H9 (cell line): ENCODE measurements at regions not wholly inside any gene's neighbourhood (a gene's known extent, or its start where the extent isn't known, plus 50 kb on each side); places are given as distances from the start of the nearest gene placed in this dataset.

Experiments
- DNase-seq: peaks from one replicate; pipeline ENCODE4 v3.0.0-alpha.2; 2017
- H2AFZ ChIP-seq: one replicate; pipeline ENCODE4 v1.6.1; 2013; ENCODE audit warnings: mild to moderate bottlenecking, low read length, control low read depth, moderate library complexity
- H2AK5ac ChIP-seq: 2 replicates; pipeline ENCODE4 v1.6.1; 2013; ENCODE audit warnings: low read length, control low read depth, mixed read lengths; ENCODE audit not compliant: insufficient read length
- H2BK120ac ChIP-seq: one replicate; pipeline ENCODE4 v1.6.1; 2013; ENCODE audit warnings: low read depth, mild to moderate bottlenecking, low read length, control low read depth, inconsistent platforms; ENCODE audit not compliant: poor library complexity, severe bottlenecking
- H2BK12ac ChIP-seq: 2 replicates; pipeline ENCODE4 v1.6.1; 2013; ENCODE audit warnings: low read length, control low read depth, mixed read lengths, low read depth; ENCODE audit not compliant: insufficient read length
- H2BK15ac ChIP-seq: 2 replicates; pipeline ENCODE4 v1.6.1; 2013; ENCODE audit warnings: low read depth, low read length, control low read depth
- H2BK20ac ChIP-seq: one replicate; pipeline ENCODE4 v1.6.1; 2013; ENCODE audit warnings: low read depth, mild to moderate bottlenecking, low read length, control low read depth, inconsistent platforms; ENCODE audit not compliant: poor library complexity, severe bottlenecking
- H2BK5ac ChIP-seq: 2 replicates; pipeline ENCODE4 v1.6.1; 2013; ENCODE audit warnings: low read length, control low read depth, mixed read lengths; ENCODE audit not compliant: insufficient read length
- H3K14ac ChIP-seq: 2 replicates; pipeline ENCODE4 v1.6.1; 2013; ENCODE audit warnings: low read length, control low read depth; ENCODE audit not compliant: insufficient read depth
- H3K18ac ChIP-seq: 2 replicates; pipeline ENCODE4 v1.6.1; 2013; ENCODE audit warnings: low read depth, mild to moderate bottlenecking, mixed read lengths, low read length, control low read depth; ENCODE audit not compliant: insufficient read length
- H3K23ac ChIP-seq: 2 replicates; pipeline ENCODE4 v1.6.1; 2013; ENCODE audit warnings: low read length, control low read depth, mixed read lengths, low read depth; ENCODE audit not compliant: insufficient read length
- H3K23me2 ChIP-seq: 2 replicates; pipeline ENCODE4 v1.6.1; 2013; ENCODE audit warnings: low read depth, mild to moderate bottlenecking, mixed read lengths, low read length, control low read depth; ENCODE audit not compliant: insufficient read length, poor library complexity, severe bottlenecking
- H3K27ac ChIP-seq: 2 replicates; pipeline ENCODE4 v1.5.1; 2013; ENCODE audit warnings: low read length, control low read depth, mixed read lengths, low read depth; ENCODE audit not compliant: insufficient read length
- H3K27me3 ChIP-seq: 2 replicates; pipeline ENCODE4 v1.6.1; 2013; ENCODE audit warnings: low read length, control low read depth, inconsistent platforms; ENCODE audit not compliant: insufficient read depth
- H3K4ac ChIP-seq: 2 replicates; pipeline ENCODE4 v1.6.1; 2013; ENCODE audit warnings: low read depth, mild to moderate bottlenecking, control low read depth, inconsistent platforms, low read length, moderate library complexity
- H3K4me1 ChIP-seq: 2 replicates; pipeline ENCODE4 v1.6.1; 2013; ENCODE audit warnings: low read length, control low read depth, inconsistent platforms; ENCODE audit not compliant: insufficient read depth
- H3K4me2 ChIP-seq: 2 replicates; pipeline ENCODE4 v1.6.1; 2013; ENCODE audit warnings: low read length, control low read depth, mixed read lengths; ENCODE audit not compliant: insufficient read length, insufficient read depth
- H3K56ac ChIP-seq: 2 replicates; pipeline ENCODE4 v1.6.1; 2013; ENCODE audit warnings: low read depth, mild to moderate bottlenecking, mixed read lengths, low read length, control low read depth; ENCODE audit not compliant: insufficient read length
- H3K79me1 ChIP-seq: 2 replicates; pipeline ENCODE4 v1.6.1; 2013; ENCODE audit warnings: low read depth, mild to moderate bottlenecking, moderate library complexity, low read length, control low read depth, inconsistent platforms; ENCODE audit not compliant: insufficient read depth, poor library complexity, severe bottlenecking
- H3K79me2 ChIP-seq: 2 replicates; pipeline ENCODE4 v1.6.1; 2013; ENCODE audit warnings: low read length, control low read depth, inconsistent platforms; ENCODE audit not compliant: insufficient read depth
- H3K9ac ChIP-seq: 2 replicates; pipeline ENCODE4 v1.6.1; 2013; ENCODE audit warnings: low read length, control low read depth, mixed read lengths; ENCODE audit not compliant: insufficient read length; ENCODE audit errors: extremely low read depth
- H3K9me3 ChIP-seq: one replicate; pipeline ENCODE4 v1.6.1; 2013; ENCODE audit warnings: low read depth, low read length, inconsistent platforms; ENCODE audit not compliant: control insufficient read depth
- H3T11ph ChIP-seq: one replicate; pipeline ENCODE4 v1.6.1; 2013; ENCODE audit warnings: mild to moderate bottlenecking, low read length, control low read depth, inconsistent platforms
- H4K20me1 ChIP-seq: one replicate; pipeline ENCODE4 v1.6.1; 2013; ENCODE audit not compliant: control insufficient read depth, insufficient read length, insufficient read depth
- H4K5ac ChIP-seq: 2 replicates; pipeline ENCODE4 v1.6.1; 2013; ENCODE audit warnings: low read depth, mild to moderate bottlenecking, mixed read lengths, low read length, control low read depth; ENCODE audit not compliant: insufficient read length
- H4K8ac ChIP-seq: replicated peaks from 2 replicates; pipeline ENCODE4 v1.6.1; 2013; ENCODE audit warnings: low read length, control low read depth, mixed read lengths, low read depth; ENCODE audit not compliant: insufficient read length
- H4K91ac ChIP-seq: 2 replicates; pipeline ENCODE4 v1.6.1; 2013; ENCODE audit warnings: low read depth, mild to moderate bottlenecking, moderate library complexity, mixed read lengths, low read length, control low read depth; ENCODE audit not compliant: insufficient read length
- H3K27ac Mint-ChIP-seq, 3 experiments: 2 replicates in 2 of 3; 3 replicates in 1 of 3; pipeline ENCODE4 v1.8.0; 2020 to 2021; ENCODE audit warnings: mixed read lengths in 3 of 3, mild to moderate bottlenecking in 1 of 3, moderate library complexity in 1 of 3
- H3K27me3 Mint-ChIP-seq: 2 replicates; pipeline ENCODE4 v1.8.0; 2021; ENCODE audit warnings: low read depth, mild to moderate bottlenecking, moderate library complexity, mixed read lengths
- H3K36me3 Mint-ChIP-seq, 3 experiments: 2 replicates in 2 of 3; 3 replicates in 1 of 3; pipeline ENCODE4 v1.8.0; 2020 to 2021; ENCODE audit warnings: low read depth in 3 of 3, mixed read lengths in 3 of 3; ENCODE audit not compliant: insufficient read depth in 1 of 3
- H3K4me1 Mint-ChIP-seq, 2 experiments: 2 replicates each; pipeline ENCODE4 v1.8.0; 2020; ENCODE audit warnings: mixed read lengths in 2 of 2
- H3K4me3 Mint-ChIP-seq, 2 experiments: 2 replicates in 1 of 2; 3 replicates in 1 of 2; pipeline ENCODE4 v1.8.0; 2020 to 2021; ENCODE audit warnings: mild to moderate bottlenecking in 2 of 2, mixed read lengths in 2 of 2, moderate library complexity in 1 of 2
- H3K9me3 Mint-ChIP-seq, 2 experiments: 2 replicates in 1 of 2; 3 replicates in 1 of 2; pipeline ENCODE4 v1.8.0; 2020; ENCODE audit warnings: mild to moderate bottlenecking in 2 of 2, mixed read lengths in 2 of 2, moderate library complexity in 1 of 2
- CTCF ChIP-seq: fragments of 200-600 bp; sonication (generic); conservative IDR thresholded peaks from 3 replicates; pipeline ENCODE4 v1.8.0; 2021; ENCODE audit warnings: antibody characterized with exemption, mild to moderate bottlenecking
- WGBS: extraction: QIAGEN DNeasy Blood & Tissue Kit; methylation state at CpG from one replicate; pipeline ENCODE4 v1.1.7; 2013; ENCODE audit warnings: missing lambda C conversion rate, low lambda C conversion rate, mixed read lengths; ENCODE audit not compliant: insufficient read length; ENCODE audit errors: extremely low coverage; 5-methylcytosine and 5-hydroxymethylcytosine counted together

- no peak overlapping the region for H4K5ac ChIP-seq
- no peaks in the 10 kb centered on the region for H4K20me1 ChIP-seq
- H3K9ac ChIP-seq: no peak overlapping the region
- H3K27me3 Mint-ChIP-seq: no peaks in the 10 kb centered on the region
- no peaks in the 10 kb centered on the region for H3K79me1 ChIP-seq
- no peak overlapping the region for H2BK12ac ChIP-seq
- peaks cover 30 to 44% of the 10 kb centered on the region in 2 experiments for H3K9me3 Mint-ChIP-seq
- TF ChIP-seq CTCF: no peak
- no peak overlapping the region for H2BK15ac ChIP-seq
- no peak overlapping the region for H2AK5ac ChIP-seq
- H3K4me2 ChIP-seq: no peak overlapping the region
- no peaks in the 10 kb centered on the region for H3K23me2 ChIP-seq
- H3T11ph ChIP-seq: no peak overlapping the region
- H3K14ac ChIP-seq: no peak overlapping the region
- no peak overlapping the region for H4K8ac ChIP-seq
- H3K4ac ChIP-seq: no peak overlapping the region
- no peaks in the 10 kb centered on the region for H3K27me3 ChIP-seq
- no CpG with 5 or more reads among the region's 5 CpGs for WGBS
- no peaks in the 10 kb centered on the region for H3K79me2 ChIP-seq
- no peak overlapping the region for H2AFZ ChIP-seq
- no peak overlapping the region for H3K27ac ChIP-seq
- no peak overlapping the region for H3K27ac Mint-ChIP-seq
- peaks cover 8 to 23% (median 9%) of the 10 kb centered on the region in 3 experiments; a peak in 4 of 7 replicates for H3K36me3 Mint-ChIP-seq
- H2BK5ac ChIP-seq: no peak overlapping the region
- no peaks in the 10 kb centered on the region for H3K4me1 Mint-ChIP-seq
- H4K91ac ChIP-seq: no peak overlapping the region
- no peak overlapping the region for H3K4me3 Mint-ChIP-seq
- no peak for DNase-seq
- H3K56ac ChIP-seq: no peak overlapping the region
- H3K9me3 ChIP-seq: no peaks in the 10 kb centered on the region
- no peak overlapping the region for H2BK20ac ChIP-seq
- H2BK120ac ChIP-seq: no peak overlapping the region
- no peak overlapping the region for H3K18ac ChIP-seq
- H3K23ac ChIP-seq: no peak overlapping the region
- no peaks in the 10 kb centered on the region for H3K4me1 ChIP-seq
These were observed 97.0 kb upstream of the PGR start for GRCh38 chr11:101226617-101227016.
